Neural progenitor cell (in vitro differentiated cells): ENCODE measurements at regions not wholly inside any gene's neighbourhood (a gene's known extent, or its start where the extent isn't known, plus 50 kb on each side); places are given as distances from the start of the nearest gene placed in this dataset.

Source experiments
- DNase-seq: peaks from one replicate; pipeline ENCODE4 v3.0.0-alpha.2; 2016; ENCODE audit warnings: low spot score
- H2AFZ ChIP-seq: fragments of 200-600 bp; sonication (generic); replicated peaks from 2 replicates; pipeline ENCODE4 v1.6.1; 2016; ENCODE audit warnings: antibody characterized with exemption
- H3F3A ChIP-seq: fragments of 200-600 bp; sonication (generic); 2 replicates; pipeline ENCODE4 v1.6.1; 2016; ENCODE audit warnings: antibody characterized with exemption, low read depth
- H3K27ac ChIP-seq: fragments of 200-600 bp; sonication (generic); 2 replicates; pipeline ENCODE4 v1.5.1; 2016; ENCODE audit warnings: mild to moderate bottlenecking
- H3K27me3 ChIP-seq: fragments of 200-600 bp; sonication (generic); 2 replicates; pipeline ENCODE4 v1.6.1; 2016; ENCODE audit warnings: mild to moderate bottlenecking, moderate library complexity
- H3K36me3 ChIP-seq: fragments of 200-600 bp; sonication (generic); 2 replicates; pipeline ENCODE4 v1.5.1; 2016
- H3K4me1 ChIP-seq: fragments of 200-600 bp; sonication (generic); 2 replicates; pipeline ENCODE4 v1.6.1; 2016; ENCODE audit warnings: mixed run types
- H3K4me2 ChIP-seq: fragments of 200-600 bp; sonication (generic); 2 replicates; pipeline ENCODE4 v1.6.1; 2016
- H3K4me3 ChIP-seq: fragments of 200-600 bp; sonication (generic); 2 replicates; pipeline ENCODE4 v1.5.1; 2016
- H3K79me2 ChIP-seq: fragments of 200-600 bp; sonication (generic); 2 replicates; pipeline ENCODE4 v1.6.1; 2016; ENCODE audit warnings: low read depth
- H3K9ac ChIP-seq: fragments of 200-600 bp; sonication (generic); 2 replicates; pipeline ENCODE4 v1.6.1; 2016
- H3K9me3 ChIP-seq: fragments of 200-600 bp; sonication (generic); 2 replicates; pipeline ENCODE4 v1.5.1; 2016; ENCODE audit warnings: low read depth
- H4K20me1 ChIP-seq: fragments of 200-600 bp; sonication (generic); 2 replicates; pipeline ENCODE4 v1.6.1; 2016; ENCODE audit warnings: low read depth
- H3K27ac Mint-ChIP-seq: 3 replicates; pipeline ENCODE4 v1.8.0; 2021; ENCODE audit warnings: mixed read lengths
- H3K27me3 Mint-ChIP-seq: 2 replicates; pipeline ENCODE4 v1.8.0; 2022; ENCODE audit warnings: low read depth, mild to moderate bottlenecking, inconsistent platforms, moderate library complexity, mixed read lengths; ENCODE audit not compliant: insufficient read depth
- H3K36me3 Mint-ChIP-seq: 3 replicates; pipeline ENCODE4 v1.8.0; 2021; ENCODE audit warnings: mixed read lengths
- H3K4me1 Mint-ChIP-seq: 3 replicates; pipeline ENCODE4 v1.8.0; 2021; ENCODE audit warnings: mixed read lengths
- H3K4me3 Mint-ChIP-seq: 3 replicates; pipeline ENCODE4 v1.8.0; 2021; ENCODE audit warnings: mild to moderate bottlenecking, moderate library complexity, mixed read lengths
- H3K9me3 Mint-ChIP-seq: 3 replicates; pipeline ENCODE4 v1.8.0; 2020; ENCODE audit warnings: mixed read lengths
- CTCF ChIP-seq: fragments of 200-600 bp; sonication (generic); IDR thresholded peaks from 2 replicates; pipeline ENCODE4 v1.5.1; 2017; ENCODE audit warnings: antibody characterized with exemption, mild to moderate bottlenecking
- EZH2 ChIP-seq: fragments of 200-600 bp; sonication (generic); IDR thresholded peaks from 2 replicates; pipeline ENCODE4 v1.6.1; 2017; ENCODE audit warnings: antibody characterized with exemption, mild to moderate bottlenecking, moderate library complexity
- EZH2phosphoT487 ChIP-seq: fragments of 200-600 bp; sonication (generic); IDR thresholded peaks from 2 replicates; pipeline ENCODE4 v1.6.1; 2017; ENCODE audit warnings: antibody characterized with exemption

- H3K79me2 ChIP-seq: no peaks in the 10 kb centered on the region
- no peaks in the 10 kb centered on the region for H3K27me3 Mint-ChIP-seq
- no peaks in the 10 kb centered on the region for H3K9me3 ChIP-seq
- no peaks in the 10 kb centered on the region for H3F3A ChIP-seq
- no peak overlapping the region for H3K4me3 ChIP-seq
- no peaks in the 10 kb centered on the region for H3K27me3 ChIP-seq
- no peaks in the 10 kb centered on the region for H3K9me3 Mint-ChIP-seq
- no peak overlapping the region for H2AFZ ChIP-seq
- TF ChIP-seq EZH2phosphoT487: no peak
- TF ChIP-seq EZH2: no peak
- H3K27ac Mint-ChIP-seq: no peak overlapping the region
- no peaks in the 10 kb centered on the region for H3K4me1 Mint-ChIP-seq
- H3K36me3 Mint-ChIP-seq: no peaks in the 10 kb centered on the region
- no peak overlapping the region for H3K9ac ChIP-seq
- H3K27ac ChIP-seq: no peak overlapping the region
- H3K4me2 ChIP-seq: no peak overlapping the region
- H3K4me1 ChIP-seq: no peaks in the 10 kb centered on the region
- no peak overlapping the region for H3K4me3 Mint-ChIP-seq
- no peak for DNase-seq
- H4K20me1 ChIP-seq: no peaks in the 10 kb centered on the region
- no peaks in the 10 kb centered on the region for H3K36me3 ChIP-seq
These were observed 286.8 kb upstream of the DDX53 start for GRCh38 chrX:22712942-22713341.

- H3K79me2 ChIP-seq: no peaks in the 10 kb centered on the region
- H3F3A ChIP-seq: no peaks in the 10 kb centered on the region
- no peaks in the 10 kb centered on the region for H3K27me3 Mint-ChIP-seq
- no peak overlapping the region for H3K4me3 ChIP-seq
- no peak for TF ChIP-seq EZH2
- TF ChIP-seq EZH2phosphoT487: no peak
- TF ChIP-seq CTCF: no peak
- no peak for DNase-seq
- no peak overlapping the region for H3K4me3 Mint-ChIP-seq
- H3K4me2 ChIP-seq: no peak overlapping the region
- no peaks in the 10 kb centered on the region for H3K36me3 ChIP-seq
- no peaks in the 10 kb centered on the region for H3K27me3 ChIP-seq
- no peaks in the 10 kb centered on the region for H3K36me3 Mint-ChIP-seq
- no peaks in the 10 kb centered on the region for H3K4me1 ChIP-seq
- no peak overlapping the region for H3K27ac ChIP-seq
- no peaks in the 10 kb centered on the region for H3K9me3 Mint-ChIP-seq
- no peak overlapping the region for H3K27ac Mint-ChIP-seq
- no peak overlapping the region for H3K9ac ChIP-seq
- H3K9me3 ChIP-seq: no peaks in the 10 kb centered on the region
- no peaks in the 10 kb centered on the region for H4K20me1 ChIP-seq
- no peak overlapping the region for H2AFZ ChIP-seq
- no peaks in the 10 kb centered on the region for H3K4me1 Mint-ChIP-seq
These were observed 269.2 kb upstream of the DDX53 start for GRCh38 chrX:22730542-22730941.

- Mint-ChIP-seq H3K27ac (no peak overlapping the region), H3K27me3 (no peaks in the 10 kb centered on the region), H3K4me1 (no peaks in the 10 kb centered on the region), H3K36me3 (no peaks in the 10 kb centered on the region), H3K4me3 (no peak overlapping the region), H3K9me3 (no peaks in the 10 kb centered on the region)
- Histone ChIP-seq H3K36me3 (no peaks in the 10 kb centered on the region), H2AFZ (no peak overlapping the region), H4K20me1 (no peaks in the 10 kb centered on the region), H3K9me3 (no peaks in the 10 kb centered on the region), H3K79me2 (no peaks in the 10 kb centered on the region), H3K4me2 (no peak overlapping the region), H3K9ac (no peak overlapping the region), H3K27me3 (no peaks in the 10 kb centered on the region), H3K4me1 (no peaks in the 10 kb centered on the region), H3F3A (no peaks in the 10 kb centered on the region), H3K27ac (no peak overlapping the region), H3K4me3 (no peak overlapping the region)
- no peak for TF ChIP-seq CTCF
- TF ChIP-seq EZH2: no peak
- TF ChIP-seq EZH2phosphoT487: no peak
- no peak for DNase-seq
These were observed 262.2 kb upstream of the DDX53 start for GRCh38 chrX:22737541-22737940.

- no peak for DNase-seq
- H3K79me2 ChIP-seq: no peaks in the 10 kb centered on the region
- no peaks in the 10 kb centered on the region for H3K9me3 Mint-ChIP-seq
These were observed 260.5 kb upstream of the DDX53 start for GRCh38 chrX:22739276-22739675.

More at GRCh38 chrX:22739276-22739675, 260.5 kb upstream of the DDX53 start:
- H3K36me3 Mint-ChIP-seq: no peaks in the 10 kb centered on the region
- no peaks in the 10 kb centered on the region for H3F3A ChIP-seq
- H3K9ac ChIP-seq: no peak overlapping the region
- H3K9me3 ChIP-seq: no peaks in the 10 kb centered on the region
- no peak overlapping the region for H3K27ac ChIP-seq
- no peak overlapping the region for H3K4me3 Mint-ChIP-seq
- no peaks in the 10 kb centered on the region for H3K27me3 Mint-ChIP-seq
- H2AFZ ChIP-seq: no peak overlapping the region
- no peak overlapping the region for H3K4me2 ChIP-seq
- H3K27ac Mint-ChIP-seq: no peak overlapping the region
- no peak overlapping the region for H3K4me3 ChIP-seq
- TF ChIP-seq CTCF (no peak), EZH2phosphoT487 (no peak), EZH2 (no peak)
- no peaks in the 10 kb centered on the region for H4K20me1 ChIP-seq
- no peaks in the 10 kb centered on the region for H3K36me3 ChIP-seq
- H3K27me3 ChIP-seq: no peaks in the 10 kb centered on the region
- H3K4me1 ChIP-seq: no peaks in the 10 kb centered on the region
- no peaks in the 10 kb centered on the region for H3K4me1 Mint-ChIP-seq
